Vagina (tissue), 2 donors: ENCODE measurements at regions not wholly inside any gene's neighbourhood (a gene's known extent, or its start where the extent isn't known, plus 50 kb on each side); places are given as distances from the start of the nearest gene placed in this dataset.

ENCODE experiments used
- POLR2A ChIP-seq, 2 donors: fragments of 450-650 bp; IDR thresholded peaks; one replicate each; pipeline ENCODE4 v1.6.1; 2017; ENCODE audit warnings: antibody characterized with exemption in 2 of 2, mild to moderate bottlenecking in 2 of 2, moderate library complexity in 2 of 2
- POLR2AphosphoS5 ChIP-seq, 2 donors: sonication (generic); formaldehyde crosslinking; IDR thresholded peaks; one replicate each; pipeline ENCODE4 v1.9.0; 2017; ENCODE audit warnings: antibody characterized with exemption in 2 of 2, mild to moderate bottlenecking in 2 of 2, low read depth in 1 of 2; ENCODE audit not compliant: insufficient read depth in 1 of 2

DNA sequence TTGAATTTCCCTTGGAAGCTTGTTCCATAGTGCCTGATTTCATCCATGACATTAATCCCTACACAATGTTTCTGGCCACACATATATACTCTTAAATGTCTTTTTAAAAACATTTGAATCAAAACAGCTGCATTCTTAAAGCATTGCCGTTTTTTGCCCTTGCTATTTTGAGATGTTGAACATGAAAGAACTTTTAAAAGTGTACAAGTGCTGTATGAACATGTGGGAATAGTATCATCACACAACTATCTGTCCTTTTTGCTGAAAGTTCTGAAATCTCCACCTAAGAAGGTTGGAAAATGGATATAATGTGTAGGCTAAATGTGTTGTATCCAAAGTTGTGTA, 318.7 kb upstream of the UBE2E3 start:
- TF ChIP-seq POLR2AphosphoS5 (IDR thresholded peaks at IDR 0.05; ENCODE audit: insufficient read depth in 1 of 2, low read depth in 1 of 2) (no peak), POLR2A (IDR thresholded peaks at IDR 0.05) (no peak)
